Osteocyte (in vitro differentiated cells): ENCODE measurements at regions not wholly inside any gene's neighbourhood (a gene's known extent, or its start where the extent isn't known, plus 50 kb on each side); places are given as distances from the start of the nearest gene placed in this dataset.
"Not testable (repeated sequence)": the region's sequence is repeated elsewhere in the genome, so short reads cannot be mapped to it uniquely, and the experiment has no call there.

Experiments
- DNase-seq: peaks from one replicate; pipeline ENCODE4 v3.0.0; 2021; ENCODE audit warnings: mixed read lengths; ENCODE audit not compliant: unreplicated experiment; ENCODE audit errors: extremely low spot score
- H3K27ac Mint-ChIP-seq: one replicate; pipeline ENCODE4 v1.8.0; 2021; ENCODE audit warnings: mild to moderate bottlenecking, mixed read lengths; ENCODE audit not compliant: unreplicated experiment
- H3K27me3 Mint-ChIP-seq: one replicate; pipeline ENCODE4 v1.8.0; 2021; ENCODE audit warnings: mixed read lengths; ENCODE audit not compliant: unreplicated experiment
- H3K36me3 Mint-ChIP-seq: one replicate; pipeline ENCODE4 v1.8.0; 2021; ENCODE audit warnings: mixed read lengths; ENCODE audit not compliant: unreplicated experiment
- H3K4me1 Mint-ChIP-seq: one replicate; pipeline ENCODE4 v1.8.0; 2021; ENCODE audit warnings: mixed read lengths; ENCODE audit not compliant: unreplicated experiment
- H3K4me3 Mint-ChIP-seq: one replicate; pipeline ENCODE4 v1.8.0; 2021; ENCODE audit warnings: mild to moderate bottlenecking, moderate library complexity, mixed read lengths; ENCODE audit not compliant: unreplicated experiment
- H3K9me3 Mint-ChIP-seq: one replicate; pipeline ENCODE4 v1.8.0; 2021; ENCODE audit warnings: mixed read lengths; ENCODE audit not compliant: unreplicated experiment
- TF ChIP-seq, protein P1 (sequence below): fragments of 200-600 bp; sonication (generic); IDR thresholded peaks from 2 replicates; pipeline ENCODE4 v1.5.0; 2021; ENCODE audit warnings: antibody characterized with exemption, mild to moderate bottlenecking, moderate library complexity

DNA sequence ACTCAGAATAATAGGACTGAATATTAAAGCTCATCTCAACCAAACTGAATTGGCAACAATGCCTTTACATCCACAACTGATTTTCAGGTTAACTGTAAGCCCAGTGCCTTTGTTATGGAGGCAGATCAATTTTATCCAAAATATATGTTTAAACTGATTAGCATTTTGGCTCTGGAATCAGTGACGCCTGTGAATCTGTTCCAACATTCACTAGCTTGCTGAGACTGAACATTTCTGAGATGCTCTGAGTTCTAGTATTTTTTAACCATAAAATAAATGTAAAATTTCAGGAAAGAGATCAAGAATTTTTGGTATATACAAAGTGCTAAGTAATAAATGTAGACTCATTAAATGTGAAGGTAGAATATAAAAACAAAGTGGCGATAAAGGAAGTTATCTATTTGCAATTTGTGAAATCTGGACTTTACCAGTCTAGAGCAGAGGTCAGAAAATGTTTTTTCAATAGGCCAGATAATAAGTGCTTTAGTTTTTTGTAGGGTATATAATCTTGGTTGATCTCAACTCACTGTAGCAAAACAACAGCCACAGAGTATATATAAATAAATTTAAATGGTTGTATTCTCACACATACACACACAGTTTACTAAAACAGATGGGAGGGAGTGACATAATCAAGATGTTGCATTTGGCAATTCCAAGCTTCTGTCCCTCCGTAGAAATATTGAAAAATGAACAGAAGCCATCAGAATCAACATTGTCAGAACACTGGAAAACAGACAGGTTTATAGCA, 560.3 kb downstream of the ZWINT start:
- TF ChIP-seq, protein P1, sequence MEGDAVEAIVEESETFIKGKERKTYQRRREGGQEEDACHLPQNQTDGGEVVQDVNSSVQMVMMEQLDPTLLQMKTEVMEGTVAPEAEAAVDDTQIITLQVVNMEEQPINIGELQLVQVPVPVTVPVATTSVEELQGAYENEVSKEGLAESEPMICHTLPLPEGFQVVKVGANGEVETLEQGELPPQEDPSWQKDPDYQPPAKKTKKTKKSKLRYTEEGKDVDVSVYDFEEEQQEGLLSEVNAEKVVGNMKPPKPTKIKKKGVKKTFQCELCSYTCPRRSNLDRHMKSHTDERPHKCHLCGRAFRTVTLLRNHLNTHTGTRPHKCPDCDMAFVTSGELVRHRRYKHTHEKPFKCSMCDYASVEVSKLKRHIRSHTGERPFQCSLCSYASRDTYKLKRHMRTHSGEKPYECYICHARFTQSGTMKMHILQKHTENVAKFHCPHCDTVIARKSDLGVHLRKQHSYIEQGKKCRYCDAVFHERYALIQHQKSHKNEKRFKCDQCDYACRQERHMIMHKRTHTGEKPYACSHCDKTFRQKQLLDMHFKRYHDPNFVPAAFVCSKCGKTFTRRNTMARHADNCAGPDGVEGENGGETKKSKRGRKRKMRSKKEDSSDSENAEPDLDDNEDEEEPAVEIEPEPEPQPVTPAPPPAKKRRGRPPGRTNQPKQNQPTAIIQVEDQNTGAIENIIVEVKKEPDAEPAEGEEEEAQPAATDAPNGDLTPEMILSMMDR, result no peak
- no peak for DNase-seq
- no peaks in the 10 kb centered on the region for H3K4me1 Mint-ChIP-seq
- no peaks in the 10 kb centered on the region for H3K36me3 Mint-ChIP-seq
- H3K9me3 Mint-ChIP-seq, result peaks cover 6% of the 10 kb centered on the region
- H3K27me3 Mint-ChIP-seq, result no peaks in the 10 kb centered on the region
- no peak overlapping the region for H3K27ac Mint-ChIP-seq
- no peak overlapping the region for H3K4me3 Mint-ChIP-seq

DNA sequence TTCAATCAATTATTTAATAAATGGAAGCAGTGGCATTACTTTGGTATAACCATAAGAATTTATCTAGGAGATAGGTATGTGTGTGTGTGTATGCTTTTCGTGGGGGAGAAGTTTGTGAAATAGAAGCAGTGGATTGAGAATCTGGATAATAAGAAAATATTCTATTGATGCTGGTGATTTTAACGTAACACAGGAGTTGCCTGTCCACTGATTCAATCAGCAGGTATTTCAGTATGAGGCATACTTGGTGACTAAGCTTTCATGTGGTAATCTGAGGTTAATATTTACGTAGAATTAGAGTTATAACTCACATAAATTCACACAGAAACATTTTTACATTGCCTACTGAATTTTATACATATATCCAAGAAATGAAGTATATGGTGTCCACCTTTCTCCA, 568.0 kb downstream of the ZWINT start:
- no peak overlapping the region for H3K27ac Mint-ChIP-seq
- TF ChIP-seq, protein P1, result no peak
- no peaks in the 10 kb centered on the region for H3K4me1 Mint-ChIP-seq
- peaks cover 9% of the 10 kb centered on the region for H3K9me3 Mint-ChIP-seq
- no peak overlapping the region for H3K4me3 Mint-ChIP-seq
- no peaks in the 10 kb centered on the region for H3K27me3 Mint-ChIP-seq
- H3K36me3 Mint-ChIP-seq, result no peaks in the 10 kb centered on the region
- DNase-seq, result no peak

DNA sequence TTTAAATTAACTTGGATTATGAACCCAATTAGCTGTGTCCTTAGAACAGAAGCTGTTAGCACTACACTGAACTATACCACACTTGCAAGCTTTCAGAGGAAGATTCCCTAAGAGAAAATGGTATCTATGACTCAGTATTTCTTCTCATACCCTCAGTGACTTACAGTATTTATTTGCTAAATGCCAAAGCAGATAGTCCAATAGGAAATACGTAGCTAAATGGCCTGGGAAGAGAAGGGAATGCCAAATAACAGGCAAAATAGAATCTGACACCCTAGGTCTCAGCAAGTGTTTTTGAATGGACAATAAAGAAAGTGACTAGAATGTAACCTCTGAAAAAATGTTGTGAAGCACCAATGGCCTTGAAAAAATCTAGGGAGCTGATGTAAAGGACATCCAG, 570.8 kb downstream of the ZWINT start:
- not testable (repeated sequence) for H3K27ac Mint-ChIP-seq, H3K36me3 Mint-ChIP-seq, H3K4me1 Mint-ChIP-seq, H3K4me3 Mint-ChIP-seq, H3K9me3 Mint-ChIP-seq, DNase-seq, H3K27me3 Mint-ChIP-seq

DNA sequence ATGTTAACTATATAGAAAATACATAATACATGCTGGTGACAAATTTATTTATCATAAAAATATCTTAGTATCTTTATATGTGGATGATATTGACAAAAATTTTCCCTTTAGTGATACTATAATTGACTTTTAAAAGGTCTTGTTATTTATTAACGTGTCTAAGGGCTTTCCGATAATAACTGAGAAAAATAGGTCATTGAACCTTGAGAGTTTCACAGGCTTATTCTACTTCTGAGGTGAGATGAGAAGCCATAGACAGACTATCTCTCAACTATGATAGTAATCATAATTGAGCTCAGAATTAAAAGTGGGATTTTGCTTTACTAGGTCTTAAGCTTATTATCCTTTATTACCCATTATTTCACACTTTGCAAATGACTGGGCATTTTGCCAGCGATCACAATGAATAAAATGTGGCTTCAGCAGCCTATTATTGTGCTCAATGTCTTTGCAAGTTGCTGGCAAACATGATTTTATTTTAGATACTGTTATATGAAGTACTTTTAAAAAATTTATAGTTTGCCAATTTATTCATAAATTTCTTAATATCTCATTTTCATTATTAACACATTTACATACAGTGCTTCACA, 574.5 kb downstream of the ZWINT start:
- Mint-ChIP-seq H3K4me1 (no peaks in the 10 kb centered on the region), H3K4me3 (no peak overlapping the region), H3K27me3 (no peaks in the 10 kb centered on the region), H3K36me3 (no peaks in the 10 kb centered on the region), H3K27ac (no peak overlapping the region), H3K9me3 (peaks cover 9% of the 10 kb centered on the region)
- DNase-seq, result no peak
- TF ChIP-seq, protein P1, result no peak

DNA sequence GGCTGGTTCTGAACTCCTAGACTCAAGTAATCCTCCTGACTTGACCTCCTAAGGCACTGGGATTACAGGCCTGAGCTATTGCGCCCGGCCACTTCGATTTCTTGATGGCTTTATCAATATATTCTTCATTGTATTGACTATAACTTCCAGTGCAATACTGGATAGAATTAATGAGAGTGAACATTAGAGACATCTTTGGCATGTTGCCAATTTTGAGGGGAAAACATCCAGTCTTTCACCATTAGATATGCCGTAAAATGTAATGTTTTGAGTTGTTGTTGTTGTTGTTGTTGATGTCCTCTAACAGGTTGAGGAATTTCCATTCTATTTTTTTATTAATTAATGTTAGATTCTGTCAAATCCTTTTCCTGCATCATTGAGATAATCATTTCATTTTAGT, 578.9 kb downstream of the ZWINT start:
- no peak for DNase-seq
- no peaks in the 10 kb centered on the region for H3K9me3 Mint-ChIP-seq
- H3K27ac Mint-ChIP-seq, result no peak overlapping the region
- H3K36me3 Mint-ChIP-seq, result no peaks in the 10 kb centered on the region
- H3K4me1 Mint-ChIP-seq, result no peaks in the 10 kb centered on the region
- H3K4me3 Mint-ChIP-seq, result no peak overlapping the region
- TF ChIP-seq, protein P1, result no peak
- H3K27me3 Mint-ChIP-seq, result no peaks in the 10 kb centered on the region
